ENCODE measurements at regions not wholly inside any gene's neighbourhood (a gene's known extent, or its start where the extent isn't known, plus 50 kb on each side); places are given as distances from the start of the nearest gene placed in this dataset.

GRCh38 chr15:38090223-38090622 is 155.8 kb downstream of the TMCO5A start:
- TF ChIP-seq SP2 (IDR thresholded peaks at IDR 0.05; ENCODE audit: low read length) (no peak), MAX (IDR thresholded peaks at IDR 0.05) (no peak), CTCF (IDR thresholded peaks at IDR 0.05; ENCODE audit: control extremely low read depth in 1 of 3, insufficient read depth in 1 of 3, low read depth in 1 of 3, low read length in 3 of 3) (no peak), MAFK (IDR thresholded peaks at IDR 0.05; ENCODE audit: low read depth, low read length) (no peak), EP300 (IDR thresholded peaks at IDR 0.05; ENCODE audit: borderline replicate concordance in 1 of 2, low read depth in 2 of 2, low read length in 2 of 2) (no peak), RAD21 (IDR thresholded peaks at IDR 0.05 in 1 of 2, conservative IDR thresholded peaks at IDR 0.05 in 1 of 2; ENCODE audit: low read depth in 2 of 2, low read length in 2 of 2) (no peak), BCL11A (IDR thresholded peaks at IDR 0.05; ENCODE audit: low read depth in 2 of 2, low read length in 2 of 2) (no peak), CREB1 (IDR thresholded peaks at IDR 0.05) (no peak)
